ENCODE measurements at regions not wholly inside any gene's neighbourhood (a gene's known extent, or its start where the extent isn't known, plus 50 kb on each side); places are given as distances from the start of the nearest gene placed in this dataset.

DNA sequence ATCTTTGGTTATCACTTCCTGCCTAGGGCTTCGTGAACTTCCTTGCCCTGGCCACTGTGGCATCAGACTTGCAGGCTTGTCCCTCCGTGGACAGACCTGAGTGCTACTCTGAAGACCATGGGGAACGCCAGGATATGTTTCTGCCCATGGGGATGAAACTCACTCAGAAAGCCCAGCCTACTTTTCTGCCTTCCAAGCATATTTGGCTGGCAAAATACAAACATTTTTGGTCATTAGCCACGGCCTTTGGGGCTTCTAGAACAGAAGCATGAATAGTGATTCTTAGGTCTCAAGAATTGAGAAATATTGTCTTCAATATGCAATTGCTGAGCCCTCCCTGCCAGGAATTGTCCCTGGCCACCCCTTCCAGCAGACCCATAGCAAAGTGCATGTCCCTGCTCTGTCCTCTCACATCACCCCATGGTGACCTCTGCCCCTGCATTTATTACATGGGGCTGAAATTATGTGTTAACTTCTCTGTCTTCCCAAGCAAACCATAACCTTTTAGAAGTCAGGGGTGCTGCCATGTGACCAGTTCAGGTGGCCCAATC, 152.4 kb downstream of the OSR1 start:
- TF ChIP-seq POLR2A (IDR thresholded peaks at IDR 0.05), result no peak
- TF ChIP-seq, protein P1, sequence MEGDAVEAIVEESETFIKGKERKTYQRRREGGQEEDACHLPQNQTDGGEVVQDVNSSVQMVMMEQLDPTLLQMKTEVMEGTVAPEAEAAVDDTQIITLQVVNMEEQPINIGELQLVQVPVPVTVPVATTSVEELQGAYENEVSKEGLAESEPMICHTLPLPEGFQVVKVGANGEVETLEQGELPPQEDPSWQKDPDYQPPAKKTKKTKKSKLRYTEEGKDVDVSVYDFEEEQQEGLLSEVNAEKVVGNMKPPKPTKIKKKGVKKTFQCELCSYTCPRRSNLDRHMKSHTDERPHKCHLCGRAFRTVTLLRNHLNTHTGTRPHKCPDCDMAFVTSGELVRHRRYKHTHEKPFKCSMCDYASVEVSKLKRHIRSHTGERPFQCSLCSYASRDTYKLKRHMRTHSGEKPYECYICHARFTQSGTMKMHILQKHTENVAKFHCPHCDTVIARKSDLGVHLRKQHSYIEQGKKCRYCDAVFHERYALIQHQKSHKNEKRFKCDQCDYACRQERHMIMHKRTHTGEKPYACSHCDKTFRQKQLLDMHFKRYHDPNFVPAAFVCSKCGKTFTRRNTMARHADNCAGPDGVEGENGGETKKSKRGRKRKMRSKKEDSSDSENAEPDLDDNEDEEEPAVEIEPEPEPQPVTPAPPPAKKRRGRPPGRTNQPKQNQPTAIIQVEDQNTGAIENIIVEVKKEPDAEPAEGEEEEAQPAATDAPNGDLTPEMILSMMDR (IDR thresholded peaks at IDR 0.05), result no peak
